Psoas muscle (tissue), 7 donors: ENCODE measurements at regions not wholly inside any gene's neighbourhood (a gene's known extent, or its start where the extent isn't known, plus 50 kb on each side); places are given as distances from the start of the nearest gene placed in this dataset.

Experiments
- ATAC-seq, 4 donors: fragments of 200-7000 bp; cut with Tn5 transposase; one replicate each; pipeline ENCODE4 v1.9.1; 2020; ENCODE audit warnings: moderate library complexity in 3 of 4, mild to moderate bottlenecking in 2 of 4
- DNase-seq, 2 donors: peaks; one replicate each; pipeline ENCODE4 v3.0.0-alpha.2; 2020
- H3K27ac ChIP-seq: fragments of 200-600 bp; one replicate; pipeline ENCODE4 v1.8.0; 2022
- H3K27me3 ChIP-seq, 3 donors: fragments of 200-600 bp in 1 of 3; one replicate each; pipeline versions ENCODE4 v1.6.1 to v1.8.0; 2013 to 2022; ENCODE audit warnings: low read length in 2 of 3, mild to moderate bottlenecking in 2 of 3, moderate library complexity in 1 of 3; ENCODE audit not compliant: insufficient read depth in 3 of 3
- H3K36me3 ChIP-seq, 2 donors: fragments of 200-600 bp in 1 of 2; one replicate each; pipeline versions ENCODE4 v1.6.1 to v1.8.0; 2013 to 2022; ENCODE audit warnings: low read depth in 1 of 2, mild to moderate bottlenecking in 1 of 2, moderate library complexity in 1 of 2; ENCODE audit not compliant: insufficient read depth in 1 of 2
- H3K4me1 ChIP-seq: fragments of 200-600 bp; one replicate; pipeline ENCODE4 v1.8.0; 2022
- H3K4me3 ChIP-seq: fragments of 200-600 bp; one replicate; pipeline ENCODE4 v1.8.0; 2022; ENCODE audit warnings: mild to moderate bottlenecking
- H3K9me3 ChIP-seq: fragments of 200-600 bp; one replicate; pipeline ENCODE4 v1.8.0; 2022
- CTCF ChIP-seq: fragments of 200-600 bp; IDR thresholded peaks from one replicate; pipeline ENCODE4 v1.8.0; 2022; ENCODE audit warnings: antibody characterized with exemption
- WGBS, 3 donors: extraction: QIAGEN DNeasy Blood & Tissue Kit; methylation state at CpG; one replicate each; pipeline versions ENCODE4 v1.1.6 to v1.1.7; 2013; 5-methylcytosine and 5-hydroxymethylcytosine counted together
- intact Hi-C, 2 donors: fragments of 100-400 bp; cut with DNase I; formaldehyde crosslinking; loops; one replicate each; pipeline versions ENCODE4 v1.11.0 to v1.14.2; 2022
- donor health status: healthy with polysubstance abuse.
- donor health status: DM: no; HTN: no; CAD: no; lungs with moderate emphysema.
- donor health status: Bipolar disorder and iron deficiency.
- donor health status: healthy.
- donor health status: DM: yes; HTN: yes; CAD: no.
- donor health status: DM: no; HTN: no; CAD: no.
- donor health status: DM: yes; HTN: yes; CAD: no.

- H3K27ac ChIP-seq: no peak overlapping the region
- no peak for TF ChIP-seq CTCF
- H3K36me3 ChIP-seq: no peaks in the 10 kb centered on the region
- ATAC-seq (no peak), DNase-seq (no peak)
- no peaks in the 10 kb centered on the region for H3K9me3 ChIP-seq
- intact Hi-C loops: no loop called here
- no peak overlapping the region for H3K4me3 ChIP-seq
- H3K4me1 ChIP-seq: no peaks in the 10 kb centered on the region
- H3K27me3 ChIP-seq: no peaks in the 10 kb centered on the region
- WGBS, 3 donors: 54 to 56% (median 54%) methylated on average over 3 of the region's 3 CpGs
Observed at GRCh38 chr5:166497496-166498104, 1793.8 kb upstream of the WWC1 start.

- no peak for TF ChIP-seq CTCF
- Histone ChIP-seq H3K36me3 (no peaks in the 10 kb centered on the region), H3K4me1 (no peaks in the 10 kb centered on the region), H3K27me3 (no peaks in the 10 kb centered on the region), H3K9me3 (no peaks in the 10 kb centered on the region), H3K4me3 (no peak overlapping the region), H3K27ac (no peak overlapping the region)
- intact Hi-C loops: no loop called here
- DNase-seq: no peak
- WGBS, 3 donors: 68 to 79% (median 69%) methylated on average over 3 of the region's 3 CpGs
- no peak for ATAC-seq
Observed at GRCh38 chr5:166499447-166500240, 1791.8 kb upstream of the WWC1 start.

- H3K4me3 ChIP-seq: no peak overlapping the region
- WGBS, 3 donors: 62 to 76% (median 72%) methylated on average over 1 of the region's 1 CpG
- no peak for ATAC-seq
Observed at GRCh38 chr5:166503506-166503905, 1787.9 kb upstream of the WWC1 start.

GRCh38 chr5:166505067-166505466 lies 1786.4 kb upstream of the WWC1 start:
- WGBS, 3 donors: 70 to 81% (median 75%) methylated on average over 2 of the region's 2 CpGs
- intact Hi-C loops: no loop called here
- ATAC-seq: no peak
- H3K36me3 ChIP-seq: no peaks in the 10 kb centered on the region
- no peak for DNase-seq
- no peak overlapping the region for H3K4me3 ChIP-seq
- H3K27ac ChIP-seq: no peak overlapping the region
- TF ChIP-seq CTCF: no peak
- H3K27me3 ChIP-seq: no peaks in the 10 kb centered on the region
- no peaks in the 10 kb centered on the region for H3K9me3 ChIP-seq
- H3K4me1 ChIP-seq: no peaks in the 10 kb centered on the region

More at GRCh38 chr5:166503506-166503905, 1787.9 kb upstream of the WWC1 start:
- TF ChIP-seq CTCF: no peak
- DNase-seq: no peak
- Histone ChIP-seq H3K36me3 (no peaks in the 10 kb centered on the region), H3K27ac (no peak overlapping the region), H3K9me3 (no peaks in the 10 kb centered on the region), H3K4me1 (no peaks in the 10 kb centered on the region), H3K27me3 (no peaks in the 10 kb centered on the region)
- intact Hi-C loops: no loop called here
